ENCODE measurements at regions not wholly inside any gene's neighbourhood (a gene's known extent, or its start where the extent isn't known, plus 50 kb on each side); places are given as distances from the start of the nearest gene placed in this dataset.

GRCh38 chr4:149245333-149245732, 570.3 kb downstream of the IQCM start:
- WGBS: 91% methylated on average over 1 of the region's 1 CpG

GRCh38 chr4:149238097-149238496, 577.5 kb downstream of the IQCM start:
- Histone ChIP-seq H3K36me3 (no peaks in the 10 kb centered on the region), H3K27ac (no peak overlapping the region), H3K4me1 (no peaks in the 10 kb centered on the region), H3K9me3 (no peaks in the 10 kb centered on the region), H3K27me3 (no peaks in the 10 kb centered on the region), H3K4me3 (no peak overlapping the region)
- no peak for DNase-seq (ENCODE audit: low spot score in 2 of 2)
- TF ChIP-seq POLR2AphosphoS5 (IDR thresholded peaks at IDR 0.05) (no peak), POLR2A (IDR thresholded peaks at IDR 0.05) (no peak), EP300 (IDR thresholded peaks at IDR 0.05) (no peak), CTCF (IDR thresholded peaks at IDR 0.05) (no peak)
- 93% methylated on average over 3 of the region's 3 CpGs for WGBS

More at GRCh38 chr4:149245333-149245732, 570.3 kb downstream of the IQCM start:
- DNase-seq (ENCODE audit: low spot score in 2 of 2): no peak
- no peaks in the 10 kb centered on the region for H3K36me3 ChIP-seq
- no peaks in the 10 kb centered on the region for H3K9me3 ChIP-seq
- no peaks in the 10 kb centered on the region for H3K27me3 ChIP-seq
- H3K4me3 ChIP-seq: no peak overlapping the region
- H3K4me1 ChIP-seq: no peaks in the 10 kb centered on the region
- TF ChIP-seq EP300 (IDR thresholded peaks at IDR 0.05): no peak
- no peak for TF ChIP-seq POLR2AphosphoS5 (IDR thresholded peaks at IDR 0.05)
- no peak for TF ChIP-seq CTCF (IDR thresholded peaks at IDR 0.05)
- no peak for TF ChIP-seq POLR2A (IDR thresholded peaks at IDR 0.05)
- no peak overlapping the region for H3K27ac ChIP-seq

GRCh38 chr4:149234798-149235197, 580.8 kb downstream of the IQCM start:
- H3K36me3 ChIP-seq: no peaks in the 10 kb centered on the region
- WGBS: 72% methylated on average over 1 of the region's 1 CpG
- no peaks in the 10 kb centered on the region for H3K9me3 ChIP-seq
- no peak for DNase-seq (ENCODE audit: low spot score in 2 of 2)
- no peaks in the 10 kb centered on the region for H3K4me1 ChIP-seq
- no peak overlapping the region for H3K27ac ChIP-seq
- TF ChIP-seq POLR2AphosphoS5 (IDR thresholded peaks at IDR 0.05): no peak
- TF ChIP-seq POLR2A (IDR thresholded peaks at IDR 0.05): no peak
- no peak for TF ChIP-seq EP300 (IDR thresholded peaks at IDR 0.05)
- no peak for TF ChIP-seq CTCF (IDR thresholded peaks at IDR 0.05)
- H3K4me3 ChIP-seq: no peak overlapping the region
- no peaks in the 10 kb centered on the region for H3K27me3 ChIP-seq

- DNase-seq (ENCODE audit: low spot score in 2 of 2): no peak
- TF ChIP-seq POLR2AphosphoS5 (IDR thresholded peaks at IDR 0.05) (no peak), EP300 (IDR thresholded peaks at IDR 0.05) (no peak), POLR2A (IDR thresholded peaks at IDR 0.05) (no peak), CTCF (IDR thresholded peaks at IDR 0.05) (no peak)
- Histone ChIP-seq H3K4me3 (no peak overlapping the region), H3K4me1 (no peaks in the 10 kb centered on the region), H3K27me3 (no peaks in the 10 kb centered on the region), H3K36me3 (no peaks in the 10 kb centered on the region), H3K27ac (no peak overlapping the region), H3K9me3 (no peaks in the 10 kb centered on the region)
These were observed 592.0 kb downstream of the IQCM start for GRCh38 chr4:149223659-149224058.

- TF ChIP-seq POLR2AphosphoS5 (IDR thresholded peaks at IDR 0.05) (no peak), CTCF (IDR thresholded peaks at IDR 0.05) (no peak), EP300 (IDR thresholded peaks at IDR 0.05) (no peak), POLR2A (IDR thresholded peaks at IDR 0.05) (no peak)
- Histone ChIP-seq H3K9me3 (no peaks in the 10 kb centered on the region), H3K4me1 (no peaks in the 10 kb centered on the region), H3K4me3 (no peak overlapping the region), H3K27ac (no peak overlapping the region), H3K27me3 (no peaks in the 10 kb centered on the region), H3K36me3 (no peaks in the 10 kb centered on the region)
- WGBS: 90% methylated on average over 2 of the region's 4 CpGs
- no peak for DNase-seq (ENCODE audit: low spot score in 2 of 2)
These were observed 597.0 kb downstream of the IQCM start for GRCh38 chr4:149218672-149219071.
